Stimulated activated CD8-positive, alpha-beta memory T cell treated with anti-CD3 and anti-CD28 coated beads, Interleukin-15, amount 100 ng/mL, for 48 hours (primary cell): ENCODE measurements at regions not wholly inside any gene's neighbourhood (a gene's known extent, or its start where the extent isn't known, plus 50 kb on each side); places are given as distances from the start of the nearest gene placed in this dataset.
"Not testable (repeated sequence)": the region's sequence is repeated elsewhere in the genome, so short reads cannot be mapped to it uniquely, and the experiment has no call there.

Source experiments
- DNase-seq, 2 donors: peaks; one replicate each; pipeline ENCODE4 v3.0.0-alpha.2; 2020; ENCODE audit warnings: low read depth in 2 of 2

DNA sequence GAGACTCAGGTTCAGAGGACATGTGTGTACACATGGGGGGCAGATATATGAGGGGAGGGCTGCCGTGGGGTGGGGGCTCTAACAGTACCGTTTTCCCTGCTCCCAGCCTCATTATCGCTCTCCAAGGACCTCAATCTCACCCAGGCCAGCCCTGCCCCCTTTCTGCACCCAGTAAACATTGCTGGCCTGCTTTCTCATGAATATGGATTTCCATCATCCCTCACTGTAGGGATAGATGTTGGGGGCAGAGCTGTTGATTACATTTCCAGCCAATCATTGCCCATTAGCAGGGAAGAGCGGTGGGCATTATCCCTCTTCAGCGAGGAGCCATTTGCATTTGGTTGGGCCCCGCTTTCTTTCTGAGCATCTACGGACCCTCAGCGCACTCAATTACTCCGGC is 273.8 kb downstream of the RPS6KC1 start:
- DNase-seq, result no peak

DNA sequence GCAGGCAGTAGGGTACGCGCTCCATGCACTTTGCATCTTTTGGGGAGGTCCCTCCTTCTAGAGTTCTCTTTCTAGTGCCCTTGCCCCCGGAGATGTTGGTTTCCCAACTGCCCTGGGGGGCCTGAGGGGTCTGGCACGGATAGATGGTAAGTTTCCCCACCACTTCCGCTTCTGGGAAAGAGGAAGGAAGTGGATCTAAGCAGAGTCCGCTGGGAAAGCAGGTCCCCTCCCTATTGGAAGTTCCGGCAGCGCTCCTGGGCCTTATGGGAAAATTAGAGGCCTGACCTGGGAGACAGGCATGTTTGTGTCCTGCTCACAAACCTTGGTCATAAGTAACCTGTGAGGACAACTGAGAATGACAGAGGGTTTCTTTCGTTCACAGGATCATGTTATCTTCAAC is 274.4 kb downstream of the RPS6KC1 start:
- DNase-seq, result no peak

DNA sequence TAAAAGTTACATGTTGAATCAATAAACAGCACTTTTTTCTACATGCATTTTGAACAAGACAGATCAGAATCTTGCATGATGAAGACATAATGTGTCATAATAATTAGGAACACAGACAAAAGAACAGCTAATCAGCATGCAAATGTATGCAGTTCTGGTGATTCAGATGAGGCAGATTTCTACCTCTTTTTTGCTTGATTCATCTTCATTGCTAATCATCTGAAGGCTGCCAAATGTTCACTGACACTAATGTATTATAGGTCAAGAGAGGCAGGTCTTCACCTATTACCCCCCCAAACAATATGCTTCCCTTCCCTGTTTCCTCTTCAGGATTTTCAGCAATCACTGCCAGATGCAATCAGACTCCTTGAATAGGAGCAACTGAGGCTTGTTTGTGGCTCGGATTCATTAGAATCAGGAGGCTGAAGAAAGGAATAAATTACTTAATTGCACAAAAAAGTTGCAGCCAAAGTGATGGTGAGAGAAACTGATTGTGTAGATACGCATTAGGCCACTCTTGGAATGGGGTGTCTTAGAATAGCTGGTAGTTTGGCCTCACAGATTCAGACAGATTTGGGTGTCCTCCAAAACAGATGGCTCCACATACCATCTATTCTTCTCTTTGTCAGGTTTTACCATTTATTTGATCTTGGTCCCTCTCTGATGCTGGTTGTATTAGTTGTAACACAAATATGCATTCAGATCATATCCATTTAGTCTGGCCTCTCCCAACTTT is 275.4 kb downstream of the RPS6KC1 start:
- no peak for DNase-seq

DNA sequence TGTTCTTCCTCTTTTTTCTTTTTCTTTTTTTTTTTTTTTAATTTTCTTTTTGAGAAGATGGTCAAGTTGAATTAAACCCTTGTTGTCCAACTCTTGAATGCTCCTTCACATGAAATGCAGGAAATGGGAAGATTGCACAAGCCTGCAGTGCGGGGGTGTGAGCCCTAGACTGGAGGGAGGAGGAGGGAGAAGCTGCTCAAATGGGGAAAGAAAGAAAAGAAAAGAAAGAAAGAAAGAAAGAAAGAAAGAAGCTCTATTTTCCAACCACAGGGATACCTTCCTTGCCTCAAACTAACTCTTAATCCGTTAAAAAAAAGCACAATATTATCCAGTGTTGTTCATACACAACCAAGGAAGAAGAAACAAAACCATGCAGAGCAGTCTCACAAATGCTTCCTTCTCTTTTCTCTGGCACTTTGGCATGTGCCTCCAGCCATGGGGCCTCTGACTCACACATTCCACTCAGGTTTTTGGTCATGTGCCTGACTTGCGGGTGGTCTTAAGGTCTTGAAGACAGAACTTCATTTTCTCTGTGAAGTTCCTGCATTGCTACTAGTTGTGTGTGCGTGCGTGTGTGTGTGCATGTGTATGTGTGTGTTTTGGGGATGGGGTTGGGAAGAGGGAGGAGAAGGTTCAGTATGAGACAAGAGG is 276.1 kb downstream of the RPS6KC1 start:
- DNase-seq, result no peak

DNA sequence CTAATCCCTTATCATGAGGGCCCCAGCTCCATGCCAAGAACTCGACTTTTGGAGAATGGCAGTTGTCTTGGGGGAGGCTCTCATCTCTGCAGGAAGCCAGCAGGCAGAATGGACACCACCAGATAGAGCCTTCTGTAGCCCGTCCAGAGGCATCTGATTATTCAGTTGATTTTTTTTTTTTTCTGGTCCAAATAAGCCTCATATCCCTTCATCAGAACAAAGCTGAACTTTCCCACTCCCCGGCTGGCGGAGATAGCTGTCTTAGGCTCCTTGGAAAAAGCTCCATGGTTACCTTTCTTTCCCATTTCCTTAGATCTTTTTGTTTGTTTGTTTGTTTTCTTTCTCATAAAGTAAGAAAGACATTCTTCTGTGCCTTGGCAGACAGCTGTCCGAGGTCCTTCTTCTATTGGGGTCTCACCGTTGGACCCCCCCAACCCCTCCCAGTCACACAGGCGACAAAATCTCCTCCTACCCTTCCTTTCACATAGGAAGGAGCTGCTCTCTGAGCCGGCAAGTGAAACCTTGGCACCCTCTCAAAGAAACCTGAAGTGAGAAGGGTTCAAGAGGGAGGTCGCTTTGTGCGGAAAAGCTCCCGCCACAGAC is 278.5 kb downstream of the RPS6KC1 start:
- DNase-seq, result no peak

DNA sequence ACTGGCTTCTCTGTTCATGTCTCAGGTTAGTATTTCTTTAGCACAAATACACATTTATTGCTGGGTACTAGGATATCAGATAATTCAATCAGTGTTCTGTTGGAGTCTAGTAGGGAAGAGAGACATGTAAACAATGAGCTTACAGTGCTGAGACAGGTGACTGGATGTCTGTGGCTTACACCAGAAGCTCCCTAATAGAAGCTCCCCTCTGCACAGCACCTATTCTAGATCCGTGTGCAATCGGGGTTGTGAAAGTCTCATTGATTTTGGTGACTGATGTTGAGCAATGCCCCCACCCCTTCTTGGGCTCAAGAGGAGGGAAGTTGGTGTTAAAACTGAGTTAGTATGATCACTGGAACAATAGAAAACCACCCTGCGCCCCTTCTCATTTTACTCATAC is 279.2 kb downstream of the RPS6KC1 start:
- no peak for DNase-seq

DNA sequence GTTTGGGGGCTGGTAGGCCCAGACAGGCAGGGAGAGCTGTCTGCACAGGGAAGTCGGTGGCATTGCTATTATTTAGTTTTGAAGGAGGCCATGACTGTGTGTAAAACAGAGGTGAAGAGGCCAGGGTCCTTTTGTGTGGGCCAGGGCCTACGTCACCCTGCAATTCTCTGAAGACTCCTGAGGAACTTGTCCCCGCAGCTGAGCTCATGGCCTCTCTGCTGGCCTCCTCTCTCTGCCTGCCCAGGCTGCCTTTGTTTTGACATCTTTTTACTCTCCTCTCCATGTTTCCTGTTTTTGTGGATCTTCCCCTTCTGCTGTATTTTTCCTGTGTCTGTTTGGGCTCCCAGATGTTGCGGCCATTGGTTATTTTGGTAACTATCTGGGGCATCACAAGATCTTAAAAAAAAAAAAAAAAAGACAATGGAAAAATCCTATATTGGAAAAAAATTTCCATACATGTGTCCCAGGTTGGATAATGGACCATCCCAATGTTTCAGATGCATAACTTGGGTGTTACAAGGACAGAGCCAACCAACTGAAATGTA is 280.7 kb downstream of the RPS6KC1 start:
- DNase-seq, result no peak

DNA sequence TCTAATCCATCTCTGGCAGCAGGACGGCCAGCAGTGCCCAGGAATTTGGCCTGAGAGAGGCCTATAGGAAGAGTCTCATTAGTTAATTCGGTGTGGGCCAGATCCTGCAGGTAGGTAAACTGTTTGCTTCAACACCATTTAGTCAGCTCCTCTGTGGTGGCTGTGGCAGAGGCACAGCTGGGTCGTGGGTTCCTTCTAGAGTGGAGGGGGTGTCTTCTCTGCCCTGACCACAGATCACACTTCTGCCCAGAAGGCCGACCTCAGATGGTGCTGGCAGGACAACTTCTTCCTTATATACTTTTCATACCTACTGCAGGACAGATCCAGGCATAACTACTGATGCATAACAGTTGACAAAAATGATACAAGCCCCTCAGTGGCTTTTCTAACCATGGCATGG is 281.4 kb downstream of the RPS6KC1 start:
- no peak for DNase-seq

DNA sequence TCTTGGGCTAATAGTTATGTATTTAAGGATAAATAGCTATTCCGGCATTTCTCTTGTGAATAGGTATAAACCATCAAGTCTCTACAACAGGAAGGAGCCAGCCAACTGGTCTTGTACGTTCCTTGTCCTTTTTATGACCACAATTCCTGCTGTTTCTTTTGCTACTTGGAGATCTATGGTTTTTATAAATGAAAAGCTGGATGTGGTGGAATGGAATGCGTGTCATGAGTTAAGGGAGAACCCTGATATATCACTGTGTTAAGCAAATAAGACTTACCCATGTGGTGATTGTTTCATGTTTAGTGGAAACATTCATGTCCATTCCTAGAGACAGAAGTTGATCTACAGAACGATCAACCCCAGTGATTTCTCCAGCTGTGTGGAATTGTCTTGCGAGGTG is 282.1 kb downstream of the RPS6KC1 start:
- no peak for DNase-seq

DNA sequence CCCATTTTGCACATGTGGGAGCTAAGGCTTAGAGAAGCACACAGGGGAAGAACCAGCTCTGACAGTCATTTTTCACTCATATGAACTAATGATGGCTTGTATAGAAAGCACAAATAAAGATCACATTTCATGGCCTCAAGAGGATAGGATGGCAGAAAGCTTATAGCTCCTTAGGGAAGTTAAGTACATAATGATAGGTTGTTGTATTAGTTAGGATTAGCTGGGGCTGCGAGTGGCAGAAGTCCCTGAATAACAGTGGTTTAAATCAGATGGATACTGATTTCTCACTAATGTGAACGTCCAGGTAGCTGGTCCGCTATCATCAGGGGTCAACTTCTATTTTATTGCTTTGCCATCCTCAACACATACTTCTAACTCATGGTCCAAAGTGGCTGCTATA is 284.0 kb downstream of the RPS6KC1 start:
- DNase-seq, result no peak

DNA sequence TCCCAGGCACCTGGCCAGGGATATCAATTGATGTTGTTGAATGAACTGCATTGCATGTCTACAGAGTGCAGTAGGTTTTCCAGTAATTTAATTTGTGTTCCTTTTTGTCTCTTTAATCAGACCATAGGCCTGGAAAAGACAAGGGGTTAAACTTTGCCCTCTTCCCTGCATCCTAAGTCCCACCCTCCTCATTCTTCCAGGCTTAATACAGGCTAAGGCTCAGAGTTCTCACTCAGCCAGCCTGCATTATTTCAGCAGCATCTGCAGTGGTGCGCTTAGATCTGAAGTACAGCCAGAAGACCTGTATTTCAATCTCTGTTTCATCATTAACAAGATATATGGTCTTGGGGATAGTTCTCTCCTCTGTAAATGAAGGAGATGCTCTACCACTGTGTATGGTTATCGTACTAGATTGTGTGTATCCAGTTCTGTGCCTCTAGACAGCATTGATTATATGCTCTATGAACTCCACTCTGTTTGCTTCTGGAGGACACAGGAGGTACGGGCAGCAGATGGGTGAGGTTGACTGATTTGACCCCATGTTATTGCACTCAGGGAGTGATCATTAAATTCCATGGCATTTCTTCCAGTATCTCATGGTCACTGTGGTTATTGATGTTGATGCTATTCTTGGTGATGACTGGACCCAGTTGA is 286.1 kb downstream of the RPS6KC1 start:
- no peak for DNase-seq

DNA sequence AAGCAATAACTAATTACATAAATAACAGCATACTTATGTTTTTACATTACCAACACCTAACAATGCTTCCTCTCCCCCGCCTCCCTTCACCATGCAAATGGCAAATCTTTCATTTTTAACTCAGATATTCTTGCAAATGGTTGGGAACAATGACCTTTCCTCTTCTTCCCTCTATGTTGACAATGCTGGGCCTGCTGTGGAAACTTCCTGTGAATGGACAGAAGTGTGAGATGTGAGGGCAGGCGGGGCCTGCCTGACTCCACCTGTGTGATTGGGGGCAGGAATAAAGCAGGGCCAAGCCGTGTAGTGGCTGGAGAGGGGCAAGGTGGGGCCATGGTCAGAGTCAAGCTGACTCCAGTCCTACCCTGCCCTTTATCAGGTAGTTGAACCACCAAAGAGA is 289.6 kb downstream of the RPS6KC1 start:
- DNase-seq, result no peak

DNA sequence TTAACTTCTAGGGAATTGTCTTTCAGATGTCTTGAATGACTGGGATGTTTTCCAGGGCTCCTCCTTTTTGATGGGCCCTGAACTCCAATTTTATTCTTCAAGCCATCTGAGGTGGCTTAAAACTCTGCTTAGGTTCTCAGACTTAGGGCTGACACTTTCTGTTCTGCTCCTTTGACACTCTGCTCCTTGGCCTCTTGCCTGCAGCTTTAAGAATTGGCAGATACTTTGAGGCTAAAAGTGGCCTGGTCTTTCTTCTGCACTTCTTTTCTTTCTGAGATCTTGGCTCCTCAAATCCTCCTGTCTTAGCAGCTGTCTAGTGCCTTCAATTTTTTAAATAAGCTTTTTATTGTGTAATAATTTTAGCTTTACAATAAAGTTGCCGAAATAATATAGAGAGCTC is 294.6 kb downstream of the RPS6KC1 start:
- DNase-seq, result no peak

DNA sequence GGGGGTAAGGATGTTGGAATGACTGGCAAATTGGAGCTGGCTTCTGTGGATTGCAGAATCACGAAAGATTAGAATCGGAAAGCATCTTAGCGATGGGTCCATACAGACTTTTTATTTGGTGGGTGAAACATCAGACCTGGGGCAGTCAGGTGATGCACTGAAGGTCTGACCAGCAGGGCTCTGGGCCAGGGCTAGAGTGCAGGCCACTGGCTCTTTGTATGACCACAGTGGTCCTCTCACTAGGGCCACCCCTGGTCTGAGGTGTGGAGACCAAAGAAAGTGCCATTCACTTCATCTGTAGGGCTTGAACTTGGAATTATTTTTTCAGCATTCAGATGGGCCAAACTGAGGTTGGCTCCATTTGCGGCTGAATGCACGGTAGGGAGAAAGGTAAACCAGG is 306.4 kb downstream of the RPS6KC1 start:
- DNase-seq, result no peak

DNA sequence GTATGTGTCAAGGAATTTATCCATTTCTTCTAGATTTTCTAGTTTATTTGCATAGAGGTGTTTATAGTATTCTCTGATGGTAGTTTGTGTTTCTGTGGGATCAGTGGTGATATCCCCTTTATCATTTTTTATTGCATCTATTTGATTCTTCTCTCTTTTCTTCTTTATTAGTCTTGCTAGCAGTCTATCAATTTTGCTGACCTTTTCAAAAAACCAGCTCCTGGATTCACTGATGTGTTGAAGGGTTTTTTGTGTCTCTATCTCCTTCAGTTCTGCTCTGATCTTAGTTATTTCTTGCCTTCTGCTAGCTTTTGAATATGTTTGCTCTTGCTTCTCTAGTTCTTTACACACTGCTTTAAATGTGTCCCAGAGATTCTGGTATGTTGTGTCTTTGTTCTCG is 307.3 kb downstream of the RPS6KC1 start:
- not testable (repeated sequence) for DNase-seq

DNA sequence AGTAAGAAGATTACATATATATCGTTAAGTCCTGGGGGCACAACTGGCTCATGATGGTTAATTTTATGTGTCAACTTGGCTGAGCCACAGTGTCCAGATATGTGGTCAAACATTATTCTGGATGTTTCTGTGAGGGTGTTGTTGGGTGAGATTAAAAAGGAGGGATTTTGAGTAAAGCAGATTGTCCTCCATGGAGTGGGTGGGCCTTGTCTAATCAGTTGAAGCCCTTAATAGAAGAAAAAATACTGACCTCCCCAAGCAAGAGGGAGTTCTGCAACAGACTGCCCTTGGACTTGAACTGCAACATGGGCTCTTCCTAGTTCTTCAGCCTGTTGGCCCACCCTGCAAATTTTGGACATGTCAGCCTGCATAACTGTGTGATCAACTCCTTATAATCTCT is 311.6 kb downstream of the RPS6KC1 start:
- DNase-seq, result no peak

DNA sequence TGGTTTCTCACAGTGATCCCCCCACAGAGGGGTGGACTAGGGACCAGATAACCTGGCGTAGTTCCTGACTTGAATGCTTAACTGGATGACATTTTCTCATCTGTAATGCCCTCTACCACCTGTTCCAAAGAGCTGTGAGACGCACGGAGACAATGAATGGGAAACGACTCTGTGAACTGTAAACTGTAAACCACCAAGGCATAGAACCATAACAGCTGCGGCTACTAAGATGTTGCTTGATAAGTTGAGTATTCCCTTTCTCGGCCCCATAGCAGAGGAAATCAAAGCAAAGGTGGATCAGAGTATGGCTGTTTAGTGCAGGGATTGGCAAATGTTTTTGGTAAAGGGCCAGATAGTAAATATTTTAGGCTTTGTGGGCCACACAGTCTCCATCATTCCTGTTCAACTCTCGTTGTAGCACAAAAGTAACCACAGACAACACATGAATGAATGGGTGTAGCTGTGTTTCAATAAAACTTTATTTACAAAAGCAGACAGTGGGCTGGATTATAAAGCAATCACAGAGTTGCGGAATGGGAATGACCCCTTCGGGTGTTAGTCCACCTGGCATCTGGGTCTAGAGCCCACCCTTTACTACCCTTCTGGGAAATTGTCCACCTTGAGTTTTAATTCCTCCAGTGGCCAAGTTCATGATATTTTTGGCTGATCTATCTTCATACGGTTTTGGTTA is 315.2 kb downstream of the RPS6KC1 start:
- DNase-seq, result no peak

DNA sequence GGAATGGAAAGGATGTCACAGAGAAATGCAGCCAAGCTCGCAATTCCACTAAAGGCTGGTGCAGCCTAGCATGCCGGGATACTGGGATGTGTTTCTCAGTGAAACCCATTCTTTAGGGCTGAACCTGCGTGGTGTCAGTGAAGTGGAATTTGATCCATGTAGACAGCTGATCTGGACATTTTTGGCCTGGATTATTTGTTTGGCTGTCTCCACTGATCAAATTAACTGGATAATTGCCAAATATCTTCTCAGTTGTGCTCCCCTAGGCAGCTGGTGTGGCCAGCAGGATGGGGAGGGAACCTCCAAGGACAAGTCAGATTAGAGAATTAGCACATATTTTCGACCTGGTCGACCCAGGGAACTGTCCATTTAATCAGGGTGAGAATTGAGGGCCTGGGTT is 318.4 kb downstream of the RPS6KC1 start:
- DNase-seq, result no peak

DNA sequence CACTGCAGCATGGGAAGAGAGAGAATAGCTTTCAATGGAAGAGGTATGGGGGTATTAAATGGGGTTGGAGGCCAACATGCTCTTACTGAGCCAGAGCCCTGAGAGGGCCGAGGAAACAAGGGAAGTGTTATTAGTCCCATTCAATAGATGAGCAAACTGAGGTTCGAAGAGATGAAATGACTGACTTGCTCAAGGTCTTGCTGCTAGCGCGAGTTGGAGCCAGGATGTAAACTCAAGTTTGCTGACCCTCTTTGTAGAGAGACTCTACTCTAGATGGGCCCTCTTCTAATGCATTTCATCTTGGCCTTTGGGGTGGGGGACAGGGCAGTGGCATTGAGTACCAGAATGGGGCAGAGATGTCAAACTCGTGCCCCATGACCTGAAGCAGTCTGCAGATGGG is 319.5 kb downstream of the RPS6KC1 start:
- no peak for DNase-seq

DNA sequence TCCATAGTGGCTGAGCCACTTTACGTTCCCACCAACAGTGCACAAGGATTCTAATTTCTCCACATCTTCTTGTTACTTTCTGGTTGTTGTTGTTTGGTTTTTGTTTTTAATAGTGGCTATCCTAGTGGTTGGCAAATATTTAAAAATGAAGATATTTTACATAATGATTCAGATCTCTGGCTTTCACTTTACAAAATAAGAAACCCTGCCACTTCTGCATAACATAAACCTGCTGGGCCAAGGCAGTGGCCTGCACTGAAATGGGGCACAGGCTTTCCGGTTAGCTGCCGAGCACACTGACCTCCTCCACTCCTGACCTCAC is 320.4 kb downstream of the RPS6KC1 start:
- DNase-seq, result no peak

DNA sequence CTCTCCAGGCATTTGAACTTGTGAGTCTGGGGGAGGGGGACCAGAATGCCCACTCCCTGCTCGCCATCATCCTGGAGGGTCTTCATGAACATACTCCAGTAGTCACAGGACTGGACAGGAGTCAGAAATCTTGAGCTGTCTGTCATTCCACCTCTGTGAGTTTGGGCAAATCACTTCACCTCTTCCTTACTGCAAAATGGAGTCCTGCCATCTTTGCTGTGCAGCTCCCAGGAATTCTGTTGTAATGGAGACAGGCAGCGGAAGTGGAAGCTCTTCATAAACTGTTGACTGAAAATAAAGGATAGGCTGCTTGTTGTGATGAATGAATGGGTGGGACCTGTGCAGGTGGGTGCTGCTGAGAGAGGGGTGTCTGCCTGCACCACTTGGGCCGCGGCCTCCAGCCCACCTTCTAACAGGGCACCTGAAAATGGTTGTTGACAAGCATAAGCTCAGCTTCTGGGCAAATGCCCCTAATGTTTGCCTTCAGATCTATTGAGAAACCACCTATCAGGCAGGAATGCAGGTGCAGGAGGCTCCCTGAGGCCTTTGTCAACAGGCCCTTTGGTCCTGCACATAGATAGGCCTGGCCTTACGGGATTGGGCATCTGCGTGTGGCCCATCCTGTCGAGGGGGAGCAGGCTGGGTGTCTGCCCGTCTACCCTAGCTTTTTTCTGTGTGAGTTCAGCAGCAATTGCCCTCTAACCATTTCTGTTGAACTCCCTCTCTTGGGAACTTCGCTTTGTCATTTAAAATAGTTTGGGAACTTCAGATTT is 321.0 kb downstream of the RPS6KC1 start:
- DNase-seq, result no peak
